Astrocyte (in vitro differentiated cells and primary cell): ENCODE measurements at regions not wholly inside any gene's neighbourhood (a gene's known extent, or its start where the extent isn't known, plus 50 kb on each side); places are given as distances from the start of the nearest gene placed in this dataset.

Source experiments
- DNase-seq: peaks from one replicate; pipeline ENCODE4 v3.0.0-alpha.2; 2010; ENCODE audit warnings: low read depth
- FAIRE-seq: peaks from 2 replicates; lab custom pipeline; 2011; peaks lifted over from hg19 to GRCh38; lab: Jason Lieb, UNC
- H2AFZ ChIP-seq: 2 replicates; pipeline ENCODE4 v1.6.0; 2012; ENCODE audit warnings: low read depth, low read length, inconsistent platforms
- H3K27ac ChIP-seq: 2 replicates; pipeline ENCODE4 v1.5.1; 2011; ENCODE audit warnings: low read depth, low read length, inconsistent platforms
- H3K27me3 ChIP-seq: 2 replicates; pipeline ENCODE4 v1.6.0; 2011; ENCODE audit warnings: low read length, inconsistent platforms; ENCODE audit not compliant: insufficient read depth
- H3K36me3 ChIP-seq: 2 replicates; pipeline ENCODE4 v1.5.1; 2011; ENCODE audit warnings: low read length, inconsistent platforms; ENCODE audit not compliant: insufficient read depth
- H3K4me1 ChIP-seq: 2 replicates; pipeline ENCODE4 v1.5.1; 2011; ENCODE audit warnings: low read length, inconsistent platforms; ENCODE audit not compliant: insufficient read depth
- H3K4me2 ChIP-seq: 2 replicates; pipeline ENCODE4 v1.6.0; 2012; ENCODE audit warnings: low read length, inconsistent platforms
- H3K4me3 ChIP-seq: 2 replicates; pipeline ENCODE4 v1.5.1; 2011; ENCODE audit warnings: low read depth, mild to moderate bottlenecking, low read length, inconsistent platforms; ENCODE audit not compliant: insufficient read depth
- H3K79me2 ChIP-seq: 2 replicates; pipeline ENCODE4 v1.6.0; 2012; ENCODE audit warnings: mild to moderate bottlenecking, low read length, inconsistent platforms; ENCODE audit not compliant: insufficient read depth
- H3K9ac ChIP-seq: 2 replicates; pipeline ENCODE4 v1.6.0; 2012; ENCODE audit warnings: mild to moderate bottlenecking, low read length, inconsistent platforms
- H3K9me3 ChIP-seq: 2 replicates; pipeline ENCODE4 v1.5.1; 2012; ENCODE audit warnings: low read depth, mild to moderate bottlenecking, low read length, inconsistent platforms; ENCODE audit not compliant: insufficient read depth
- H4K20me1 ChIP-seq: 2 replicates; pipeline ENCODE4 v1.6.0; 2012; ENCODE audit warnings: low read length, inconsistent platforms; ENCODE audit not compliant: insufficient read depth
- H3K27ac Mint-ChIP-seq: one replicate; pipeline ENCODE4 v1.8.0; 2021; ENCODE audit warnings: mild to moderate bottlenecking, mixed read lengths; ENCODE audit not compliant: unreplicated experiment
- H3K27me3 Mint-ChIP-seq: one replicate; pipeline ENCODE4 v1.8.0; 2021; ENCODE audit warnings: low read depth, mixed read lengths; ENCODE audit not compliant: unreplicated experiment
- H3K36me3 Mint-ChIP-seq: one replicate; pipeline ENCODE4 v1.8.0; 2021; ENCODE audit warnings: low read depth, mixed read lengths; ENCODE audit not compliant: unreplicated experiment
- H3K4me1 Mint-ChIP-seq: one replicate; pipeline ENCODE4 v1.8.0; 2021; ENCODE audit warnings: low read depth, mixed read lengths; ENCODE audit not compliant: unreplicated experiment
- H3K4me3 Mint-ChIP-seq: one replicate; pipeline ENCODE4 v1.8.0; 2021; ENCODE audit warnings: mild to moderate bottlenecking, moderate library complexity, mixed read lengths; ENCODE audit not compliant: unreplicated experiment
- H3K9me3 Mint-ChIP-seq: one replicate; pipeline ENCODE4 v1.8.0; 2021; ENCODE audit warnings: mild to moderate bottlenecking, mixed read lengths; ENCODE audit not compliant: unreplicated experiment
- EZH2 ChIP-seq: IDR thresholded peaks from 2 replicates; pipeline ENCODE4 v1.6.1; 2012; ENCODE audit warnings: mild to moderate bottlenecking, low read length, inconsistent platforms; ENCODE audit not compliant: insufficient read depth
- TF ChIP-seq, protein P1 (sequence below): IDR thresholded peaks from 2 replicates; pipeline ENCODE4 v1.5.1; 2011; ENCODE audit warnings: low read depth, mild to moderate bottlenecking, inconsistent platforms, low read length, moderate library complexity; ENCODE audit not compliant: insufficient read depth

DNA sequence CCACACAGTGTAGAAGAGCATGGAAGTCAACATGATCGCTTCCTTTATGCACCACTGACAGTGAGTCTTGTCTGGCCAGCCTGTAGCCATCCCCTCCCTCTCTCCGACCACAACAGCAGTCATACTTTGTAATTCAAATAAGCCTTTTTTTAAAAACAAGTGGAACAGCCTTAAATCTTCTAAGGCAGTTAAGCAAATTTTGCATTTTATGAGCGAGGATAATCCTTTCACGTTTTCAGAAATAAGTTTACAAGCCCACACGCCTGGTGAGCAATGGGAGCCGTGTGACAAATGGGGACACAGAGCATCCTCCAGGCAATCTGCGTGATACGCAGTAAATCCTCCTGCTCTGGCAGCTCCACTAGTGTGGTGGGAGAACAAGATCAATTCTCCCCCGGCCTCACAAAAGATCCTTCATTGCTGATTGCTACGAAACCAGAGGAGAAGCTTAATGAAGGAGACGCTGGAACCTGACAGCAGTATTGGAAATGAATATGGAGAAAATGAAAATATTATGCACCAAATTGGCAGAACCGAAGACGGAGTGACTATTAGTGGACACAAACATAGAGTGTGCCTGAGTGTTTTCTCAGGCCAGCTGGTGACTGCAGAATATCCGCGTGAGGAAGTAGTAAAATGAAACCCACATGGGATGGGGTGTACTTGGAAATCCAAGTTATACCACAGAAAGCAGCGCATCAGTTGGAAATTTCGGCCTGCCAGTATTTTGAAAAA lies 104.2 kb upstream of the CDCA7L start:
- H3K4me3 ChIP-seq, result no peak overlapping the region
- Mint-ChIP-seq H3K27me3 (peaks cover 5% of the 10 kb centered on the region), H3K4me1 (no peaks in the 10 kb centered on the region), H3K27ac (no peak overlapping the region), H3K36me3 (no peaks in the 10 kb centered on the region), H3K9me3 (peaks cover 4% of the 10 kb centered on the region), H3K4me3 (no peak overlapping the region)
- no peak overlapping the region for H2AFZ ChIP-seq
- H3K79me2 ChIP-seq, result no peaks in the 10 kb centered on the region
- no peaks in the 10 kb centered on the region for H3K36me3 ChIP-seq
- H3K27me3 ChIP-seq, result no peaks in the 10 kb centered on the region
- no peak for TF ChIP-seq EZH2
- TF ChIP-seq, protein P1, sequence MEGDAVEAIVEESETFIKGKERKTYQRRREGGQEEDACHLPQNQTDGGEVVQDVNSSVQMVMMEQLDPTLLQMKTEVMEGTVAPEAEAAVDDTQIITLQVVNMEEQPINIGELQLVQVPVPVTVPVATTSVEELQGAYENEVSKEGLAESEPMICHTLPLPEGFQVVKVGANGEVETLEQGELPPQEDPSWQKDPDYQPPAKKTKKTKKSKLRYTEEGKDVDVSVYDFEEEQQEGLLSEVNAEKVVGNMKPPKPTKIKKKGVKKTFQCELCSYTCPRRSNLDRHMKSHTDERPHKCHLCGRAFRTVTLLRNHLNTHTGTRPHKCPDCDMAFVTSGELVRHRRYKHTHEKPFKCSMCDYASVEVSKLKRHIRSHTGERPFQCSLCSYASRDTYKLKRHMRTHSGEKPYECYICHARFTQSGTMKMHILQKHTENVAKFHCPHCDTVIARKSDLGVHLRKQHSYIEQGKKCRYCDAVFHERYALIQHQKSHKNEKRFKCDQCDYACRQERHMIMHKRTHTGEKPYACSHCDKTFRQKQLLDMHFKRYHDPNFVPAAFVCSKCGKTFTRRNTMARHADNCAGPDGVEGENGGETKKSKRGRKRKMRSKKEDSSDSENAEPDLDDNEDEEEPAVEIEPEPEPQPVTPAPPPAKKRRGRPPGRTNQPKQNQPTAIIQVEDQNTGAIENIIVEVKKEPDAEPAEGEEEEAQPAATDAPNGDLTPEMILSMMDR, result no peak
- H4K20me1 ChIP-seq, result no peaks in the 10 kb centered on the region
- no peak for FAIRE-seq
- H3K4me1 ChIP-seq, result no peaks in the 10 kb centered on the region
- no peak overlapping the region for H3K9ac ChIP-seq
- DNase-seq, result no peak
- no peak overlapping the region for H3K27ac ChIP-seq
- no peak overlapping the region for H3K4me2 ChIP-seq
- H3K9me3 ChIP-seq, result no peaks in the 10 kb centered on the region

DNA sequence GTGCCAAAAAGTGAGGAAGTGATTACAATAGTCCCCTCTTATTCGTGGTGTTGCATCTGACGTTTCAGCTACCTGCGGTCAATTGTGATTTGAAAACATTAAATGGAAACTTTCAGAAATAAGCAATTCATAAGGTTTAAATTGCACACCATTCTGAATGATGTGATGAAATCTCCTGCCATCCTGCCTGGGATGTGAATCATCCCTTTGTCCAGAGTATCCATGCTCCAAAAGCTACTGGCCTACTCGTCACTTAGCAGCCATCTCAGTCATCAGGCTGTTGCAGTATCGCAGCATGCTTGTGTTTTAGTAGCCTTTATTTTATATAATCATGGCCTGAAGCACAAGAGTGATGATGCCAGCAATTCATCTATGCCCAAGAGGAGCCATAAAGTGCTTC lies 97.7 kb upstream of the CDCA7L start:
- no peaks in the 10 kb centered on the region for H3K36me3 ChIP-seq
- H3K27ac ChIP-seq, result no peak overlapping the region
- no peaks in the 10 kb centered on the region for H3K79me2 ChIP-seq
- Mint-ChIP-seq H3K9me3 (peaks cover 4% of the 10 kb centered on the region), H3K4me1 (no peaks in the 10 kb centered on the region), H3K4me3 (no peak overlapping the region), H3K27me3 (no peaks in the 10 kb centered on the region), H3K36me3 (no peaks in the 10 kb centered on the region), H3K27ac (no peak overlapping the region)
- H3K4me3 ChIP-seq, result no peak overlapping the region
- no peak for DNase-seq
- H3K4me1 ChIP-seq, result no peaks in the 10 kb centered on the region
- H3K9me3 ChIP-seq, result no peaks in the 10 kb centered on the region
- no peak for TF ChIP-seq EZH2
- TF ChIP-seq, protein P1, result no peak
- H3K9ac ChIP-seq, result no peak overlapping the region
- H4K20me1 ChIP-seq, result no peaks in the 10 kb centered on the region
- no peak for FAIRE-seq
- no peak overlapping the region for H3K4me2 ChIP-seq
- H2AFZ ChIP-seq, result no peak overlapping the region
- no peaks in the 10 kb centered on the region for H3K27me3 ChIP-seq

- Mint-ChIP-seq H3K27ac (no peak overlapping the region), H3K9me3 (peaks cover under 1% of the 10 kb centered on the region), H3K36me3 (no peaks in the 10 kb centered on the region), H3K4me1 (no peaks in the 10 kb centered on the region), H3K27me3 (no peaks in the 10 kb centered on the region), H3K4me3 (no peak overlapping the region)
- Histone ChIP-seq H4K20me1 (no peaks in the 10 kb centered on the region), H2AFZ (no peak overlapping the region), H3K4me1 (no peaks in the 10 kb centered on the region), H3K4me2 (no peak overlapping the region), H3K4me3 (no peak overlapping the region), H3K9me3 (no peaks in the 10 kb centered on the region), H3K27me3 (no peaks in the 10 kb centered on the region), H3K9ac (no peak overlapping the region), H3K79me2 (no peaks in the 10 kb centered on the region), H3K36me3 (no peaks in the 10 kb centered on the region), H3K27ac (no peak overlapping the region)
- no peak for TF ChIP-seq EZH2
- TF ChIP-seq, protein P1, result no peak
- FAIRE-seq (no peak), DNase-seq (no peak)
Observed at GRCh38 chr7:22040923-22041595, 95.4 kb upstream of the CDCA7L start.
